Panc1 (cell line): ENCODE measurements at regions not wholly inside any gene's neighbourhood (a gene's known extent, or its start where the extent isn't known, plus 50 kb on each side); places are given as distances from the start of the nearest gene placed in this dataset.

ENCODE experiments used
- CTCF ChIP-seq: fragments of 450-650 bp; IDR thresholded peaks from 2 replicates; pipeline ENCODE4 v1.5.1; 2017; ENCODE audit warnings: mild to moderate bottlenecking
- POLR2AphosphoS5 ChIP-seq: IDR thresholded peaks from 2 replicates; pipeline ENCODE4 v1.6.1; 2012; ENCODE audit warnings: mild to moderate bottlenecking, low read depth, low read length, moderate library complexity
- REST ChIP-seq, 2 experiments: IDR thresholded peaks; 2 replicates each; pipeline ENCODE4 v1.6.1; 2011 to 2012; ENCODE audit warnings: low read depth in 2 of 2, control low read depth in 1 of 2, low read length in 1 of 2, mild to moderate bottlenecking in 1 of 2, moderate library complexity in 1 of 2; ENCODE audit not compliant: insufficient read depth in 1 of 2
- SIN3A ChIP-seq: IDR thresholded peaks from 2 replicates; pipeline ENCODE4 v1.6.1; 2012; ENCODE audit warnings: low read depth, mild to moderate bottlenecking, low read length, moderate library complexity, borderline replicate concordance; ENCODE audit not compliant: insufficient read depth
- TCF7L2 ChIP-seq: IDR thresholded peaks from 2 replicates; pipeline ENCODE4 v1.6.1; 2011; ENCODE audit warnings: mild to moderate bottlenecking, low read depth, low read length, inconsistent platforms

- TF ChIP-seq CTCF (no peak), POLR2AphosphoS5 (no peak), SIN3A (no peak), REST (IDR thresholded peaks at IDR 0.05; ENCODE audit: insufficient read depth in 1 of 2, low read depth in 2 of 2, low read length in 1 of 2) (no peak), TCF7L2 (no peak)
These were observed 137.7 kb upstream of the FAT1 start for GRCh38 chr4:186861317-186861716.
